Anterior cingulate cortex (tissue), 58 donors: ENCODE measurements at regions not wholly inside any gene's neighbourhood (a gene's known extent, or its start where the extent isn't known, plus 50 kb on each side); places are given as distances from the start of the nearest gene placed in this dataset.
A peak's percentile ranks its signal among the peaks of the same experiment; 100 is the strongest.

Experiments used
- DNase-seq, 58 donors: peaks; one replicate each; lab custom pipeline; 2025; lab: John Stamatoyannopoulos, UW

DNA sequence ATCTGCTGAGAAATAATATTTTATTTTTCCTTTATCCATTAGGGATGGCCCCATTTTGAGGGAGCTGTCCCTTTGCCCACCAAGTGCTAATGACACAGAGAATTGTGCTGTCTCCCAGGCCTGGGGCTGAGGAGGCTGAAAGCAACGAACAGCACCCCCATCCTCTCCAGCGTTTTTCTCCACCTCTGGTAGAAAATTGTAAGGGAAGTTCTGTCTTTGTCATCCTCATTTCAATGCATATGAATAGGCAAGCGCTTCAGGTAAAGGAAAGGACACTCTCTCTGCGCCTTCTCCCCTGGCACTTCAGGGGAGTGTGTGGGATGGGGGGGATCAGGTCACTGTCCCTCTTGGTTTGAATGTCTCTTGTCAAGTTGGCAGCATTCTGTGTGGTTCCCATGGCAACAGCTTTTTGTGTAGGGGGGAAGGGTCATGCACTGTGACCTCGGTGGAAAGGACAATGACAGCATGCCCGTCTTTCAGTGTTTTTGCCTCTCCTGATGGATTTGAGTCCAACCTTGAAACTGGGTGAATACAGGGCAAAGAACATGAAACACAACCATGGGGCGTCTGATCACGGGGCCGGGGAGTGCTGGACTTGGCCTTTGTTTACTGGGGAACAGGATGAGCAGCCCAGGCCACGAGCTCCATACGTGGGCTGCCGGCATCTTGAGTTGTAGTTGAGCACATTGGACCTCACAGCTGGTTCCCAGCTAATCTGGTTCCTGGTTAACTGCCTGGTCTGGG is 230.2 kb downstream of the VRK1 start:
- DNase-seq, result no peak

DNA sequence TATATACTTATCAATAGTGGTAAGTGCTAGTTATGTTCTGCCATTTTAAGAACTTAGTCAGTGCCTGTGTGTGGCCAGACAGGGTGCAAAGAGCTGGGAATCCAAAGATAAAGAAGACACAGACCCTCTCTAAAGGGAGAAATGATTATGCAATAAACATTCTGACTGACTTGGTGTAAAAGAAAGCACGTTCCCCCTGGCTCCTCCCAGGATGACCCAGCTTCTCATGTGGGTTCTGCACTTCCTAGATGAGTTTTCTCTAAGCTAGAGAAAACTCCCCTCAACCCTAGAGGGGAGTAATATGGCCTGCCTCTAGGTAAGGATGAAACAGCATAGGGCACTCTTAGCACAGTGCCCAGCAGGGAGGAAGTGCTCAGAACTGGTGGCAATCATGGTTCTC is 231.2 kb downstream of the VRK1 start:
- no peak for DNase-seq

- DNase-seq, result no peak
Measured at GRCh38 chr14:97029800-97030199, 232.6 kb downstream of the VRK1 start.

- no peak for DNase-seq
Measured at GRCh38 chr14:97031530-97031929, 234.3 kb downstream of the VRK1 start.

GRCh38 chr14:97033556-97034081 is 236.4 kb downstream of the VRK1 start:
- peak in 1 of 58 donors; percentile 6 for DNase-seq

DNA sequence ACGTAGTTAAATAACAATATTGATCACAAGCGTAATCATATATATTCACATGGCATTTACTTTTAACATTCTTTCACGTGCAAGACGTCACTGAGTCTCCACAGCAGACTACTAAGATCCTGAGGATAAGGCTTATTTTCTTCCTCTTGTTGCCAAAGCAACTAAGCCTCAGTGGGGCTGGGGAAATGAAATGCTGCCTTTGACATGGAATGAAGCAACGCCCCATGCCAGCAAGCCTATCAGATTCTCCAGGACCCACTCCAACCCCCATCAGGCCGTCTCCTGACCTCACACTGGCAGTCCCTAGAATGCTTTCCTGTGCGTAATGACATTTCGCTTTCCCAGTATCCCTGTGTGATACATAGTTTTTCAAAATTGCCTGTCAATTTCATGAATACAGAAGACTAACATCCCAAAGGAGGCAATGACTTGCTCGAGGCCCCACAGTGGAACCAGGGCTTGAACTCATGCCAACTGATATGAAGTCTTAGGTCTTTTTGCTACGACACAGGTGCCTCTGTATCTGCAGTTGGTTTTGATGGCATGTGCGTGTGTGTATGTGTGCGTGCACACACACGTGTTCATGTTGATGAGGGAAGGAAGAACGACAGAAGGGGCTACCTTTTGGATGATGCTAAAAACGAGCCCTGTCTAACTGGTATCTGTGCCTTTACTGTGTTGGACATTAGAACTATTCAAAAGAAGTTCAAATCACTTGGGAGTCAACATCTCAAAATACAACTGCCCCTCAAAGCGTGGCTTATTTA is 239.1 kb downstream of the VRK1 start:
- no peak for DNase-seq

- no peak for DNase-seq
Measured at GRCh38 chr14:97039717-97040363, 242.7 kb downstream of the VRK1 start.

GRCh38 chr14:97046967-97047366 is 249.8 kb downstream of the VRK1 start:
- peak in 14 of 58 donors; percentile 3 to 52 (median 20) for DNase-seq

- DNase-seq, result no peak
Measured at GRCh38 chr14:97052001-97052400, 254.8 kb downstream of the VRK1 start.

GRCh38 chr14:97053941-97054340 is 256.8 kb downstream of the VRK1 start:
- no peak for DNase-seq

DNA sequence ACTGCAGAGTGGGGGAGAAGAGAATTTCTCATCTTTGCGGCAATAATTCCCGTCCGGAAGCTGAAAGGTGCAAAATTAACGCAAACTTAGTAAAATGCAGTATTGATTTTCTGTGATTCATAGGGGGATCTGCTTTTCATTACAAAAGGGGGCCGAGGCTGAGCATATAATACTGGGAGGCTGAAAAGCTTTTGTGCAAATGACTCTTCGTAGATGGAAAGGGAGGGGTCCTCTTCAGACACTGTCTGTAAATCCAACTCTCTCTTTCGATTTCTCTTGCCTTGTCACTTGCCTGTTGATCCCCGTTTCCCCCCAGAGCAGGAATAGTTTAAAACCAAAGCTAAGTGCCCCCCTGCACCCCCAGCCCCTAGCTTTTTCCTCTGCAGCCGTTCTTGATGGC is 258.2 kb downstream of the VRK1 start:
- no peak for DNase-seq

DNA sequence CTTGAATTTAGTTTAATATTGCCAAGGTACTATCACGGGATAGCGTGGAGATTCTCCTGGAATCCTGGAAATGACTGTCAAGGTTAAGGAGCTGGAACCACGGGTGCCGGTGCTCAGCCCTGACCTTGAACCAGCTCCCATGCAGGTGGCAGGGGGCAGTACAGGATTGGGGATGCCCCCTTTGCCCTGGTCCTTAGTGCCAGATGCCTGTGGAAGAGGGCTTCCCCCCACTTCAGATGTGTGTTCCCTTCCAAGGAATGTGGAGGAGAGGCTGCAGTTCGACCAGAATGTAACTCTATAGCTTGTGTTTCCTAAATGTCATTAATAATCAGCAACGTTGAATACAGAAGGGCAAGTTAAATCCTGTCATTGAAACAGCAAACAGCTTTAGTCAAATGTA is 258.9 kb downstream of the VRK1 start:
- DNase-seq, result no peak

GRCh38 chr14:97057238-97058073 is 260.3 kb downstream of the VRK1 start:
- DNase-seq, result no peak

DNA sequence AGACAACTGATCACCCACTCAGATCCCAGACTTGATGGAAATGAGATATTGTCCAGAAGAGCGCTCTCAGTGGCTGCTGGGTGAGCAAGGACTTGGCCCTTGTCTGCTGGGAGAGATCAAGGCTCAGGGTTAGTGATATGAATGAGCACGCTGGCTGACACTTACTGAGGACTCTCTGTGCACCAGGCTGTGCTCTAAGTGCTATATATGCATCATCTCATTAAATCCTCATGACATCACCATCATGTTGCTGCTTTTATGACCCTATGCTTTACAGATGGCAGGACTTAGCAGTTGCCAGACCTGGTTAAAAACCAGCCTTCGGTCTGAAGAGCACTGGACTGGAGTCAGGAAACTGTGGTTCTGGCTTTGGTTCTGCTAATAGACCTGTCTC is 260.9 kb downstream of the VRK1 start:
- DNase-seq, result no peak

DNA sequence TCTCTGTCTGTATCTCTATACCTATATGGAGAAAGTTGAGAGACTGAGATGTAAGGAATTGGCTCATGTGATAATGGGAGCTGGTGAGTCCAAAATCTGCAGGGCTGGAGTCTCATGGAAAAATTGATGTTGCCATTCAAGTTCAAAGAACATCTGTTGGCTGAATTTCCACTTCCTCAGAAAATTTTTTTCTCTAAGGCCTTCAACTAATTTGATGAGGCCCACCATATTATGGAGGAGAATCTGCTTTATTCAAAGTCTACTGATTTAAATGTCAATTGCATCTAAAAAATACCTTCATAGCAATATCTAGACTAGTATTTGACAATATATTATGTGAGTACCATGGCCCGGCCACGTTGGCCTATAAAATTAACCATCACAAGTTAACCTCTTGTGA is 261.4 kb downstream of the VRK1 start:
- no peak for DNase-seq

GRCh38 chr14:97061198-97061597 is 264.0 kb downstream of the VRK1 start:
- peak in 13 of 58 donors; percentile 2 to 32 (median 7) for DNase-seq

GRCh38 chr14:97061714-97062113 is 264.5 kb downstream of the VRK1 start:
- no peak for DNase-seq

DNA sequence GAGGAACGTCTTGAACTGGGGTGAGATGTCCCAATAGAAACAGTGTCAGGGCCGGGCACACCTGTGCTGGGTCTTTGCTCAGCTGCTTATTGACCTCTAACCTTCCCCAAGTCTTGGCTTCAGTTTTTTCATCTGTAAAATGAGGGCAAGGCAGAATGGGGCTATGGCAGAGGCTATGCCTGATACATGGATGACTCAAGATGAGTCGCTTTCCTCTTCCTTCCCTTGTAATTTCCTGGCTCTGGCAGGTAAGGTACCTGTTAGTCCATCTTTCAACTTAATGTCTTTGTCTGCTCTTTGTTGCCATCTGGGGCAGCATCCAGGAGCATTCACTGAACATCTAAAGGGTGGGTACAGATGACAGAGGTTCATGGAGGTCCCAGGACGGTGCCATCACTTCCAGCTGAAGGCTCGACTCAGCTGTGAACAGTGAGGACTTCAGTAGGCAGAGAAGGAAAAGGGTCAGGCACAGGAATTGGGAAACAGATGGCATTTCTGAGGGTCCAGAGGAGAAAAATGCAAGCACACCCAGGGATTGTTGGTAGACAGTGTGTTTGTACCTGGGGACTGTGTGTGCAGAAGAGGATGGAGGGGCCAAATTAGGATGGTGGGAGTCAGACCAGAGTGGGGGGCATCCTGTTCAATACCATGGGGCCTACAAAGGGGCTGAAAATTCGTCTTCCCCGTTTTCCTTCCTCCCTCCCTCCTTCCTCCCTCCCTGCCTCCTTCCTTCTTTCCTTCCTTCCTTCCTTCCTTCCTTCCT is 268.3 kb downstream of the VRK1 start:
- no peak for DNase-seq

- DNase-seq, result no peak
Measured at GRCh38 chr14:97066068-97066899, 269.1 kb downstream of the VRK1 start.
